KOPT-K1 (cell line): ENCODE measurements at regions not wholly inside any gene's neighbourhood (a gene's known extent, or its start where the extent isn't known, plus 50 kb on each side); places are given as distances from the start of the nearest gene placed in this dataset.

ENCODE experiments used
- H3K27ac ChIP-seq: fragments of 200-600 bp; sonication (generic); 2 replicates; pipeline ENCODE4 v1.5.1; 2016; ENCODE audit warnings: antibody characterized with exemption, mild to moderate bottlenecking, low read depth, low read length; ENCODE audit not compliant: poor library complexity, severe bottlenecking
- H3K36me3 ChIP-seq: fragments of 200-600 bp; sonication (generic); 2 replicates; pipeline ENCODE4 v1.5.1; 2017; ENCODE audit warnings: antibody characterized with exemption, mild to moderate bottlenecking, low read length, moderate library complexity; ENCODE audit not compliant: insufficient read depth
- H3K9me3 ChIP-seq: fragments of 200-600 bp; sonication (generic); 2 replicates; pipeline ENCODE4 v1.5.1; 2017; ENCODE audit warnings: antibody characterized with exemption, low read length, mild to moderate bottlenecking; ENCODE audit not compliant: insufficient read depth, poor library complexity, severe bottlenecking

GRCh38 chr2:45166229-45166890 is 157.1 kb upstream of the SIX2 start:
- H3K36me3 ChIP-seq, result no peaks in the 10 kb centered on the region
- no peaks in the 10 kb centered on the region for H3K9me3 ChIP-seq
- H3K27ac ChIP-seq, result no peak overlapping the region

- Histone ChIP-seq H3K9me3 (no peaks in the 10 kb centered on the region), H3K27ac (no peak overlapping the region), H3K36me3 (no peaks in the 10 kb centered on the region)
Measured at GRCh38 chr2:45162711-45163110, 153.5 kb upstream of the SIX2 start.

- Histone ChIP-seq H3K9me3 (no peaks in the 10 kb centered on the region), H3K36me3 (no peaks in the 10 kb centered on the region), H3K27ac (no peak overlapping the region)
Measured at GRCh38 chr2:45156605-45157004, 147.4 kb upstream of the SIX2 start.

- Histone ChIP-seq H3K9me3 (peaks cover 13% of the 10 kb centered on the region), H3K27ac (no peak overlapping the region), H3K36me3 (no peaks in the 10 kb centered on the region)
Measured at GRCh38 chr2:45154606-45155155, 145.4 kb upstream of the SIX2 start.

GRCh38 chr2:45154144-45154543 is 144.9 kb upstream of the SIX2 start:
- Histone ChIP-seq H3K9me3 (peaks cover 13% of the 10 kb centered on the region), H3K36me3 (no peaks in the 10 kb centered on the region), H3K27ac (no peak overlapping the region)

GRCh38 chr2:45153121-45153520 is 143.9 kb upstream of the SIX2 start:
- Histone ChIP-seq H3K36me3 (no peaks in the 10 kb centered on the region), H3K27ac (no peak overlapping the region), H3K9me3 (peaks cover 13% of the 10 kb centered on the region)

GRCh38 chr2:45152691-45153090 is 143.4 kb upstream of the SIX2 start:
- Histone ChIP-seq H3K9me3 (peaks cover 13% of the 10 kb centered on the region), H3K27ac (no peak overlapping the region), H3K36me3 (no peaks in the 10 kb centered on the region)

GRCh38 chr2:45145073-45145899 is 136.0 kb upstream of the SIX2 start:
- Histone ChIP-seq H3K9me3 (peaks cover under 1% of the 10 kb centered on the region), H3K36me3 (no peaks in the 10 kb centered on the region), H3K27ac (no peak overlapping the region)

- H3K27ac ChIP-seq, result no peak overlapping the region
- H3K9me3 ChIP-seq, result no peaks in the 10 kb centered on the region
- H3K36me3 ChIP-seq, result no peaks in the 10 kb centered on the region
Measured at GRCh38 chr2:45141883-45142866, 132.9 kb upstream of the SIX2 start.

GRCh38 chr2:45140675-45141074 is 131.4 kb upstream of the SIX2 start:
- Histone ChIP-seq H3K9me3 (no peaks in the 10 kb centered on the region), H3K27ac (no peak overlapping the region), H3K36me3 (no peaks in the 10 kb centered on the region)

- Histone ChIP-seq H3K36me3 (no peaks in the 10 kb centered on the region), H3K27ac (no peak overlapping the region), H3K9me3 (no peaks in the 10 kb centered on the region)
Measured at GRCh38 chr2:45138904-45139303, 129.7 kb upstream of the SIX2 start.

- Histone ChIP-seq H3K36me3 (no peaks in the 10 kb centered on the region), H3K27ac (no peak overlapping the region), H3K9me3 (no peaks in the 10 kb centered on the region)
Measured at GRCh38 chr2:45137966-45138695, 128.9 kb upstream of the SIX2 start.

- Histone ChIP-seq H3K36me3 (no peaks in the 10 kb centered on the region), H3K9me3 (no peaks in the 10 kb centered on the region), H3K27ac (no peak overlapping the region)
Measured at GRCh38 chr2:45134726-45135125, 125.5 kb upstream of the SIX2 start.

GRCh38 chr2:45134014-45134413 is 124.8 kb upstream of the SIX2 start:
- H3K9me3 ChIP-seq, result no peaks in the 10 kb centered on the region
- H3K36me3 ChIP-seq, result no peaks in the 10 kb centered on the region
- no peak overlapping the region for H3K27ac ChIP-seq
